Endothelial cell (in vitro differentiated cells): ENCODE measurements at regions not wholly inside any gene's neighbourhood (a gene's known extent, or its start where the extent isn't known, plus 50 kb on each side); places are given as distances from the start of the nearest gene placed in this dataset.

ENCODE experiments used
- DNase-seq: peaks from one replicate; pipeline ENCODE4 v3.0.0; 2021; ENCODE audit warnings: low spot score
- H3K27ac Mint-ChIP-seq: one replicate; pipeline ENCODE4 v1.8.0; 2021; ENCODE audit warnings: mixed read lengths, inconsistent platforms; ENCODE audit not compliant: unreplicated experiment
- H3K27me3 Mint-ChIP-seq: one replicate; pipeline ENCODE4 v1.8.0; 2021; ENCODE audit warnings: mild to moderate bottlenecking, moderate library complexity, mixed read lengths, inconsistent platforms; ENCODE audit not compliant: unreplicated experiment
- H3K36me3 Mint-ChIP-seq: one replicate; pipeline ENCODE4 v1.8.0; 2021; ENCODE audit warnings: mild to moderate bottlenecking, low read depth, mixed read lengths, inconsistent platforms; ENCODE audit not compliant: unreplicated experiment
- H3K4me1 Mint-ChIP-seq: one replicate; pipeline ENCODE4 v1.8.0; 2021; ENCODE audit warnings: mild to moderate bottlenecking, mixed read lengths, inconsistent platforms; ENCODE audit not compliant: unreplicated experiment
- H3K4me3 Mint-ChIP-seq: one replicate; pipeline ENCODE4 v1.8.0; 2021; ENCODE audit warnings: mild to moderate bottlenecking, mixed read lengths, inconsistent platforms; ENCODE audit not compliant: unreplicated experiment
- H3K9me3 Mint-ChIP-seq: one replicate; pipeline ENCODE4 v1.8.0; 2021; ENCODE audit warnings: mixed read lengths, inconsistent platforms; ENCODE audit not compliant: unreplicated experiment
- CTCF ChIP-seq: fragments of 200-600 bp; sonication (generic); IDR thresholded peaks from one replicate; pipeline ENCODE4 v1.5.0; 2021; ENCODE audit warnings: antibody characterized with exemption; ENCODE audit not compliant: unreplicated experiment

GRCh38 chr22:48632646-48633246 lies 1194.9 kb downstream of the BRD1 start:
- Mint-ChIP-seq H3K27ac (no peak overlapping the region), H3K27me3 (peaks cover 4% of the 10 kb centered on the region), H3K36me3 (no peaks in the 10 kb centered on the region), H3K4me1 (peaks cover 2% of the 10 kb centered on the region), H3K4me3 (no peak overlapping the region), H3K9me3 (no peaks in the 10 kb centered on the region)
- no peak for DNase-seq
- TF ChIP-seq CTCF: no peak

DNA sequence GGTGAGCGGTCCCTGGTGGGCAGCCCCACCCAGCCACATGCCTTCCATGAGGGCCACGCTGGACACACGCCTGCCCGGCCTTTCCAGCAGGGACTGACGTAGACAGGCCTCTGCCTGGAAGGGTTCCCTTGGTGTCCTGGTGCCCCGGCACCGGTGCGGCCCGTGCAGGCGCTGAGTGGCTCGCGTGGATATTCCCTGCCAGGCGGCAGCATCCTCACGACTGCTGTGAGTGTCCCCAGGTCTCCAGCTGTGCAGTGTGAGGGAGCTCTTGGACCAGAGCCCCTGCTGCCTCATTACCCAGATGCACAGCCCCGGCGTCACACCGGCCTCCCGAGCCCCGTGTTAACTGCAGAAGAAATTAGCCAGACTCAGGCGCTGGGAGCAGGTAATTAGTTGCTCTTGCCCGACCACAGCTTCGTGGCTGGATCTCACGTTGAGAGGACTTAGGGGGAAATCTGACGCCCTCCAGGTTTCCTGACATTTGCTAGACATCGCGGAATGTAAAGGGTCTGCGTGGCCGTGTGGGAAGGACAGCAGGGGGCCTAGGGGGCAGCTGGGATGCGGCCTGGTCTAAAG lies 1196.3 kb downstream of the BRD1 start:
- no peak for DNase-seq
- no peaks in the 10 kb centered on the region for H3K36me3 Mint-ChIP-seq
- H3K4me3 Mint-ChIP-seq: no peak overlapping the region
- no peak for TF ChIP-seq CTCF
- H3K27me3 Mint-ChIP-seq: peaks cover 1% of the 10 kb centered on the region
- H3K27ac Mint-ChIP-seq: no peak overlapping the region
- H3K4me1 Mint-ChIP-seq: peaks cover 2% of the 10 kb centered on the region
- H3K9me3 Mint-ChIP-seq: no peaks in the 10 kb centered on the region

GRCh38 chr22:48630848-48631247 lies 1196.8 kb downstream of the BRD1 start:
- no peak for DNase-seq
- no peaks in the 10 kb centered on the region for H3K9me3 Mint-ChIP-seq
- H3K36me3 Mint-ChIP-seq: no peaks in the 10 kb centered on the region
- peaks cover 1% of the 10 kb centered on the region for H3K27me3 Mint-ChIP-seq
- TF ChIP-seq CTCF: no peak
- H3K4me1 Mint-ChIP-seq: peaks cover 2% of the 10 kb centered on the region
- H3K27ac Mint-ChIP-seq: no peak overlapping the region
- no peak overlapping the region for H3K4me3 Mint-ChIP-seq

GRCh38 chr22:48630433-48630754 lies 1197.3 kb downstream of the BRD1 start:
- Mint-ChIP-seq H3K27ac (no peak overlapping the region), H3K9me3 (no peaks in the 10 kb centered on the region), H3K36me3 (no peaks in the 10 kb centered on the region), H3K27me3 (peaks cover 1% of the 10 kb centered on the region), H3K4me1 (peaks cover 2% of the 10 kb centered on the region), H3K4me3 (no peak overlapping the region)
- no peak for DNase-seq
- no peak for TF ChIP-seq CTCF

DNA sequence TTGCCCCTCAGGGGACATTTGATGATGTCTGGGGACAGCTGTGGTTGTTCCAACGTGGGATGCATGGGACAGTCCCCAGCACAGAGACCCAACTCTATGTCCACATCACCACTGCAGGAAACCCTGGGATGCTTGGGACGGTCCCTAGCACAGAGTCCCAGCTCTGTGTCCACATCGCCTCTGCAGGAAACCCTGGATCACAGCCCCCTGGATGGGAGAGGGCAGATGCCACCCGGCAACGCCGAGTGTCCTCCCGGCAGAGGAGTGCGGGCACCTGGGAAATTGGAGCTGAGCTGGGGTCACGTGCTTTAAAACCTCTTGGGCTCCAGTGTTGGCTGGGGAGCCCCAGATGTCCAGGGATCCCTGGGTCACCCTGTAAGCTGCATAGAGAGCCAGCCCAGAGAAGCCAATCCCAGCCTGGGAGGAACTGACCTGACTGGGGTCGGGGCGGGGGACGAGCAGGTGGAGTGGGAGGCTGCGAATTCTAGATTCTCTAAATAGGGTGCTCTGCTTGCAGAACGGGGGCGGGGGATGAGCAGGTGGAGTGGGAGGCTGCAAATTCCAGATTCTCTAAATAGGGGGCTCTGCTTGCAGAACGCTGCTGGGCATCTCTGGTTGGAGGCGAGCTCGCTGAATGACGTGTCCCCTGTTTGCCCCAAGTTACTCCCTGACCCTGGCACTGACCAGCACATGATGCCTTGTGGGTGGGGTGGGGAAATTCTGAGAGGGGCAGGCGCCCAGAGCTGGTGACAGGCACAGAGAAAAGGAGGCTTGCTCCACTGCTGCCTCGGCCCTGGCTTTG lies 1197.8 kb downstream of the BRD1 start:
- peaks cover 1% of the 10 kb centered on the region for H3K27me3 Mint-ChIP-seq
- no peak overlapping the region for H3K4me3 Mint-ChIP-seq
- TF ChIP-seq CTCF: no peak
- DNase-seq: no peak
- no peaks in the 10 kb centered on the region for H3K9me3 Mint-ChIP-seq
- no peaks in the 10 kb centered on the region for H3K36me3 Mint-ChIP-seq
- H3K27ac Mint-ChIP-seq: no peak overlapping the region
- H3K4me1 Mint-ChIP-seq: peaks cover 2% of the 10 kb centered on the region
